ENCODE measurements at regions not wholly inside any gene's neighbourhood (a gene's known extent, or its start where the extent isn't known, plus 50 kb on each side); places are given as distances from the start of the nearest gene placed in this dataset.
"Not testable (repeated sequence)": the region's sequence is repeated elsewhere in the genome, so short reads cannot be mapped to it uniquely, and the experiment has no call there.

- not testable (repeated sequence) for DNase-seq (ENCODE audit: low read depth)
Measured at GRCh38 chr4:169894767-169895166, 131.4 kb downstream of the MFAP3L start.

GRCh38 chr4:169885893-169886292, 128.1 kb upstream of the HPF1 start:
- no peak for DNase-seq (ENCODE audit: low read depth)

- DNase-seq (ENCODE audit: low read depth), result no peak
Measured at GRCh38 chr4:169881769-169882168, 124.0 kb upstream of the HPF1 start.

GRCh38 chr4:169870507-169870906, 112.8 kb upstream of the HPF1 start:
- no peak for DNase-seq (ENCODE audit: low read depth)

GRCh38 chr4:169869490-169869889, 111.7 kb upstream of the HPF1 start:
- peak; percentile 6 for DNase-seq (ENCODE audit: low read depth)

GRCh38 chr4:169861593-169861992, 103.8 kb upstream of the HPF1 start:
- DNase-seq (ENCODE audit: low read depth), result no peak

- no peak for DNase-seq (ENCODE audit: low read depth)
Measured at GRCh38 chr4:169859366-169860216, 101.8 kb upstream of the HPF1 start.

- DNase-seq (ENCODE audit: low read depth), result no peak
Measured at GRCh38 chr4:169854090-169854489, 96.3 kb upstream of the HPF1 start.

GRCh38 chr4:169852481-169852880, 94.7 kb upstream of the HPF1 start:
- DNase-seq (ENCODE audit: low read depth), result no peak

GRCh38 chr4:169851750-169852149, 94.0 kb upstream of the HPF1 start:
- DNase-seq (ENCODE audit: low read depth), result no peak

GRCh38 chr4:169849456-169849855, 91.7 kb upstream of the HPF1 start:
- DNase-seq (ENCODE audit: low read depth), result no peak

- DNase-seq (ENCODE audit: low read depth), result no peak
Measured at GRCh38 chr4:169848018-169848417, 90.3 kb upstream of the HPF1 start.

- DNase-seq (ENCODE audit: low read depth), result no peak
Measured at GRCh38 chr4:169847171-169847570, 89.4 kb upstream of the HPF1 start.

GRCh38 chr4:169846396-169846795, 88.7 kb upstream of the HPF1 start:
- DNase-seq (ENCODE audit: low read depth), result no peak

GRCh38 chr4:169841776-169842175, 84.0 kb upstream of the HPF1 start:
- DNase-seq (ENCODE audit: low read depth), result no peak

GRCh38 chr4:169840554-169840953, 82.8 kb upstream of the HPF1 start:
- no peak for DNase-seq (ENCODE audit: low read depth)

- DNase-seq (ENCODE audit: low read depth), result not testable (repeated sequence)
Measured at GRCh38 chr4:169828329-169828728, 70.6 kb upstream of the HPF1 start.

GRCh38 chr4:169826634-169827187, 69.0 kb upstream of the HPF1 start:
- no peak for DNase-seq (ENCODE audit: low read depth)

GRCh38 chr4:169823685-169824084, 65.9 kb upstream of the HPF1 start:
- DNase-seq (ENCODE audit: low read depth), result peak; percentile 55

- no peak for DNase-seq (ENCODE audit: low read depth)
Measured at GRCh38 chr4:169821402-169821801, 63.7 kb upstream of the HPF1 start.

- no peak for DNase-seq (ENCODE audit: low read depth)
Measured at GRCh38 chr4:169818063-169818679, 60.4 kb upstream of the HPF1 start.

GRCh38 chr4:169815606-169816005, 57.9 kb upstream of the HPF1 start:
- peak; percentile 56 for DNase-seq (ENCODE audit: low read depth)

GRCh38 chr4:169811476-169811875, 53.7 kb upstream of the HPF1 start:
- no peak for DNase-seq (ENCODE audit: low read depth)
